Loucy (cell line): ENCODE measurements at regions not wholly inside any gene's neighbourhood (a gene's known extent, or its start where the extent isn't known, plus 50 kb on each side); places are given as distances from the start of the nearest gene placed in this dataset.

Experiments
- H2AFZ ChIP-seq: fragments of 200-600 bp; sonication (generic); 2 replicates; pipeline ENCODE4 v1.6.0; 2016; ENCODE audit warnings: antibody characterized with exemption, mild to moderate bottlenecking, low read length, moderate library complexity
- H3F3A ChIP-seq: fragments of 200-600 bp; 2 replicates; pipeline ENCODE4 v1.6.0; 2016; ENCODE audit warnings: antibody characterized with exemption, low read depth, mild to moderate bottlenecking
- H3K27me3 ChIP-seq: fragments of 200-600 bp; sonication (generic); 2 replicates; pipeline ENCODE4 v1.6.1; 2014; ENCODE audit warnings: low read length, mild to moderate bottlenecking; ENCODE audit not compliant: insufficient read depth, poor library complexity, severe bottlenecking
- H3K36me3 ChIP-seq: fragments of 200-600 bp; sonication (generic); 2 replicates; pipeline ENCODE4 v1.6.1; 2016; ENCODE audit warnings: low read length; ENCODE audit not compliant: insufficient read depth
- H3K4me1 ChIP-seq: fragments of 200-600 bp; sonication (generic); 2 replicates; pipeline ENCODE4 v1.5.1; 2014; ENCODE audit warnings: low read length, mild to moderate bottlenecking; ENCODE audit not compliant: insufficient read depth, poor library complexity, severe bottlenecking
- H3K4me2 ChIP-seq: fragments of 200-600 bp; sonication (generic); 2 replicates; pipeline ENCODE4 v1.6.0; 2014; ENCODE audit warnings: antibody characterized with exemption, low read length, low read depth, mild to moderate bottlenecking; ENCODE audit not compliant: poor library complexity, severe bottlenecking
- H3K4me3 ChIP-seq: fragments of 200-600 bp; sonication (generic); 2 replicates; pipeline ENCODE4 v1.5.1; 2014; ENCODE audit warnings: low read length, mild to moderate bottlenecking, mixed read lengths; ENCODE audit not compliant: poor library complexity, severe bottlenecking
- H3K79me2 ChIP-seq: fragments of 200-600 bp; sonication (generic); 2 replicates; pipeline ENCODE4 v1.6.1; 2014; ENCODE audit warnings: low read length; ENCODE audit not compliant: insufficient read depth
- H3K9ac ChIP-seq: fragments of 200-600 bp; sonication (generic); 2 replicates; pipeline ENCODE4 v1.6.0; 2014; ENCODE audit warnings: mild to moderate bottlenecking, low read depth, low read length, moderate library complexity; ENCODE audit not compliant: poor library complexity, severe bottlenecking
- H3K9me2 ChIP-seq: fragments of 200-600 bp; sonication (generic); replicated peaks from 2 replicates; pipeline ENCODE4 v1.6.1; 2016; ENCODE audit warnings: low read depth, low read length, mixed read lengths
- H3K9me3 ChIP-seq: fragments of 200-600 bp; sonication (generic); 2 replicates; pipeline ENCODE4 v1.6.1; 2014; ENCODE audit warnings: mild to moderate bottlenecking, antibody characterized with exemption, low read length, low read depth; ENCODE audit not compliant: insufficient read depth
- H4K20me1 ChIP-seq: fragments of 200-600 bp; sonication (generic); 2 replicates; pipeline ENCODE4 v1.6.0; 2014; ENCODE audit warnings: antibody characterized with exemption, low read length, mild to moderate bottlenecking; ENCODE audit not compliant: insufficient read depth, poor library complexity, severe bottlenecking
- EZH2phosphoT487 ChIP-seq: fragments of 200-600 bp; IDR thresholded peaks from 2 replicates; pipeline ENCODE4 v1.6.1; 2018; ENCODE audit warnings: antibody characterized with exemption, mild to moderate bottlenecking, moderate library complexity, borderline replicate concordance
- TF ChIP-seq, protein P1 (sequence below): fragments of 200-600 bp; sonication (generic); conservative IDR thresholded peaks from 2 replicates; pipeline ENCODE4 v1.5.1; 2014; ENCODE audit warnings: mild to moderate bottlenecking, antibody characterized with exemption, low read length

- Histone ChIP-seq H3K79me2 (no peaks in the 10 kb centered on the region), H4K20me1 (no peaks in the 10 kb centered on the region), H3K9ac (no peak overlapping the region), H3K9me3 (peaks cover 2% of the 10 kb centered on the region; the same call in 1 of the 2 replicates), H3K9me2 (no peaks in the 10 kb centered on the region), H3F3A (no peaks in the 10 kb centered on the region), H3K4me2 (no peak overlapping the region), H2AFZ (no peak overlapping the region), H3K27me3 (no peaks in the 10 kb centered on the region), H3K36me3 (no peaks in the 10 kb centered on the region), H3K4me1 (no peaks in the 10 kb centered on the region), H3K4me3 (no peak overlapping the region)
- TF ChIP-seq EZH2phosphoT487 = no peak
- TF ChIP-seq, protein P1, sequence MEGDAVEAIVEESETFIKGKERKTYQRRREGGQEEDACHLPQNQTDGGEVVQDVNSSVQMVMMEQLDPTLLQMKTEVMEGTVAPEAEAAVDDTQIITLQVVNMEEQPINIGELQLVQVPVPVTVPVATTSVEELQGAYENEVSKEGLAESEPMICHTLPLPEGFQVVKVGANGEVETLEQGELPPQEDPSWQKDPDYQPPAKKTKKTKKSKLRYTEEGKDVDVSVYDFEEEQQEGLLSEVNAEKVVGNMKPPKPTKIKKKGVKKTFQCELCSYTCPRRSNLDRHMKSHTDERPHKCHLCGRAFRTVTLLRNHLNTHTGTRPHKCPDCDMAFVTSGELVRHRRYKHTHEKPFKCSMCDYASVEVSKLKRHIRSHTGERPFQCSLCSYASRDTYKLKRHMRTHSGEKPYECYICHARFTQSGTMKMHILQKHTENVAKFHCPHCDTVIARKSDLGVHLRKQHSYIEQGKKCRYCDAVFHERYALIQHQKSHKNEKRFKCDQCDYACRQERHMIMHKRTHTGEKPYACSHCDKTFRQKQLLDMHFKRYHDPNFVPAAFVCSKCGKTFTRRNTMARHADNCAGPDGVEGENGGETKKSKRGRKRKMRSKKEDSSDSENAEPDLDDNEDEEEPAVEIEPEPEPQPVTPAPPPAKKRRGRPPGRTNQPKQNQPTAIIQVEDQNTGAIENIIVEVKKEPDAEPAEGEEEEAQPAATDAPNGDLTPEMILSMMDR = no peak
Measured at GRCh38 chr20:22746957-22747356, 162.6 kb upstream of the FOXA2 start.

DNA sequence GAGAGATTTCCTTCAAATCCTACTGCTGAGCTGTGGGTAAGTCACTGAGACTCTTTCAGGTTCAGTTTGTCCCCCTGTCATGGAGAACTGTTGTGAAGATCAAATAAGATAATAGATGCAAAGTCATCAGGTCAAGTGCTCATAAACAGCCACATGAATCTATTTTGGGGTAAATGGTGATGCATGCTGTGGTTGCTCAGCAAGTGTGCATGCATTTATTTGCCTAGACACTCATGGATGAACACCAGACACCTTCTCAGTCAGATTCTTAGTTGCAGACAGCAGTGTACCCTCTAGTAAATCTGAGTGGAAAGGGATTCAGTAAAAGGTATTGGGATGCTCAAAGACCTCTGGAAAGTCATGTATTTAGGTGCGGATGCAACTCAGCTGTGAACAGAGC lies 168.0 kb upstream of the FOXA2 start:
- Histone ChIP-seq H2AFZ (no peak overlapping the region), H3K9me2 (no peaks in the 10 kb centered on the region), H3K4me1 (no peaks in the 10 kb centered on the region), H3K36me3 (no peaks in the 10 kb centered on the region), H3K27me3 (no peaks in the 10 kb centered on the region), H3K79me2 (no peaks in the 10 kb centered on the region), H3K4me3 (no peak overlapping the region), H3F3A (no peaks in the 10 kb centered on the region), H3K9ac (no peak overlapping the region), H3K4me2 (no peak overlapping the region), H3K9me3 (peaks cover 2% of the 10 kb centered on the region; the same call in 1 of the 2 replicates), H4K20me1 (no peaks in the 10 kb centered on the region)
- TF ChIP-seq EZH2phosphoT487 = no peak
- TF ChIP-seq, protein P1 = no peak

GRCh38 chr20:22757424-22758183 lies 173.2 kb upstream of the FOXA2 start:
- no peak for TF ChIP-seq EZH2phosphoT487
- TF ChIP-seq, protein P1 = no peak
- 0 out of 2 replicates have a peak overlapping the region, but pooled peaks have one; percentile 1 for H2AFZ ChIP-seq

More at GRCh38 chr20:22757424-22758183, 173.2 kb upstream of the FOXA2 start:
- Histone ChIP-seq H3K9ac (no peak overlapping the region), H3K36me3 (no peaks in the 10 kb centered on the region), H4K20me1 (no peaks in the 10 kb centered on the region), H3K4me2 (no peak overlapping the region), H3K9me2 (no peaks in the 10 kb centered on the region), H3K27me3 (no peaks in the 10 kb centered on the region), H3K9me3 (no peaks in the 10 kb centered on the region), H3K79me2 (no peaks in the 10 kb centered on the region), H3K4me1 (no peaks in the 10 kb centered on the region), H3K4me3 (no peak overlapping the region), H3F3A (no peaks in the 10 kb centered on the region)
